ENCODE measurements at regions not wholly inside any gene's neighbourhood (a gene's known extent, or its start where the extent isn't known, plus 50 kb on each side); places are given as distances from the start of the nearest gene placed in this dataset.
"Not testable (repeated sequence)": the region's sequence is repeated elsewhere in the genome, so short reads cannot be mapped to it uniquely, and the experiment has no call there.

DNA sequence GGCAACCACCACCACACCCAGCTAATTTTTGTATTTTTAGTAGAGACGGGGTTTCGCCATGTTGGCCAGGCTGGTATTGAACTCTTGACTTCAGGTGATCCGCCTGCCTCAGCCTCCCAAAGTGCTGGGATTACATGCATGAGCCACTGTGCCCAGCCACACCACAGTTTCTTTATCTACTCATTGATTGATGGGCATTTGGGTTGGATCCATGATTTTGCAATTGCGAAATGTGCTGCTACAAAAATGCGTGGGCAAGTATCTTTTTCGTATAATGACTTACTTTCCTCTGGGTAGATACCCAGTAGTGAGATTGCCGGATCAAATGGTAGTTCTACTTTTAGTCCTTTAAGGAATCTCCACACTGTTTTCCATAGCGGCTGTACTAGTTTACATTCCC lies 204.7 kb downstream of the ALDH8A1 start:
- TF ChIP-seq, protein P1, sequence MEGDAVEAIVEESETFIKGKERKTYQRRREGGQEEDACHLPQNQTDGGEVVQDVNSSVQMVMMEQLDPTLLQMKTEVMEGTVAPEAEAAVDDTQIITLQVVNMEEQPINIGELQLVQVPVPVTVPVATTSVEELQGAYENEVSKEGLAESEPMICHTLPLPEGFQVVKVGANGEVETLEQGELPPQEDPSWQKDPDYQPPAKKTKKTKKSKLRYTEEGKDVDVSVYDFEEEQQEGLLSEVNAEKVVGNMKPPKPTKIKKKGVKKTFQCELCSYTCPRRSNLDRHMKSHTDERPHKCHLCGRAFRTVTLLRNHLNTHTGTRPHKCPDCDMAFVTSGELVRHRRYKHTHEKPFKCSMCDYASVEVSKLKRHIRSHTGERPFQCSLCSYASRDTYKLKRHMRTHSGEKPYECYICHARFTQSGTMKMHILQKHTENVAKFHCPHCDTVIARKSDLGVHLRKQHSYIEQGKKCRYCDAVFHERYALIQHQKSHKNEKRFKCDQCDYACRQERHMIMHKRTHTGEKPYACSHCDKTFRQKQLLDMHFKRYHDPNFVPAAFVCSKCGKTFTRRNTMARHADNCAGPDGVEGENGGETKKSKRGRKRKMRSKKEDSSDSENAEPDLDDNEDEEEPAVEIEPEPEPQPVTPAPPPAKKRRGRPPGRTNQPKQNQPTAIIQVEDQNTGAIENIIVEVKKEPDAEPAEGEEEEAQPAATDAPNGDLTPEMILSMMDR (IDR thresholded peaks at IDR 0.05; ENCODE audit: low read length): not testable (repeated sequence)
- TF ChIP-seq EZH2phosphoT487 (IDR thresholded peaks at IDR 0.05; ENCODE audit: low read length); EZH2 (optimal IDR thresholded peaks at IDR 0.05; ENCODE audit: low read depth, low read length): not testable (repeated sequence)
